ENCODE measurements at regions not wholly inside any gene's neighbourhood (a gene's known extent, or its start where the extent isn't known, plus 50 kb on each side); places are given as distances from the start of the nearest gene placed in this dataset.
"Not testable (repeated sequence)": the region's sequence is repeated elsewhere in the genome, so short reads cannot be mapped to it uniquely, and the experiment has no call there.

GRCh38 chr1:807066-807465, 116.7 kb upstream of the SAMD11 start:
- TF ChIP-seq, protein P1, sequence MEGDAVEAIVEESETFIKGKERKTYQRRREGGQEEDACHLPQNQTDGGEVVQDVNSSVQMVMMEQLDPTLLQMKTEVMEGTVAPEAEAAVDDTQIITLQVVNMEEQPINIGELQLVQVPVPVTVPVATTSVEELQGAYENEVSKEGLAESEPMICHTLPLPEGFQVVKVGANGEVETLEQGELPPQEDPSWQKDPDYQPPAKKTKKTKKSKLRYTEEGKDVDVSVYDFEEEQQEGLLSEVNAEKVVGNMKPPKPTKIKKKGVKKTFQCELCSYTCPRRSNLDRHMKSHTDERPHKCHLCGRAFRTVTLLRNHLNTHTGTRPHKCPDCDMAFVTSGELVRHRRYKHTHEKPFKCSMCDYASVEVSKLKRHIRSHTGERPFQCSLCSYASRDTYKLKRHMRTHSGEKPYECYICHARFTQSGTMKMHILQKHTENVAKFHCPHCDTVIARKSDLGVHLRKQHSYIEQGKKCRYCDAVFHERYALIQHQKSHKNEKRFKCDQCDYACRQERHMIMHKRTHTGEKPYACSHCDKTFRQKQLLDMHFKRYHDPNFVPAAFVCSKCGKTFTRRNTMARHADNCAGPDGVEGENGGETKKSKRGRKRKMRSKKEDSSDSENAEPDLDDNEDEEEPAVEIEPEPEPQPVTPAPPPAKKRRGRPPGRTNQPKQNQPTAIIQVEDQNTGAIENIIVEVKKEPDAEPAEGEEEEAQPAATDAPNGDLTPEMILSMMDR (conservative IDR thresholded peaks at IDR 0.05; ENCODE audit: low read depth in 2 of 2), result not testable (repeated sequence)
- TF ChIP-seq CREB1 (CRISPR knock-in tag; IDR thresholded peaks at IDR 0.05; ENCODE audit: low read depth); STAT1 (IDR thresholded peaks at IDR 0.05; ENCODE audit: unreplicated experiment); ZNF331 (CRISPR knock-in tag; IDR thresholded peaks at IDR 0.05; ENCODE audit: low read depth); EZH2 (IDR thresholded peaks at IDR 0.05; ENCODE audit: low read depth, unreplicated experiment); POLR2AphosphoS5 (IDR thresholded peaks at IDR 0.05; ENCODE audit: low read depth): not testable (repeated sequence)
- TF ChIP-seq, protein P2, sequence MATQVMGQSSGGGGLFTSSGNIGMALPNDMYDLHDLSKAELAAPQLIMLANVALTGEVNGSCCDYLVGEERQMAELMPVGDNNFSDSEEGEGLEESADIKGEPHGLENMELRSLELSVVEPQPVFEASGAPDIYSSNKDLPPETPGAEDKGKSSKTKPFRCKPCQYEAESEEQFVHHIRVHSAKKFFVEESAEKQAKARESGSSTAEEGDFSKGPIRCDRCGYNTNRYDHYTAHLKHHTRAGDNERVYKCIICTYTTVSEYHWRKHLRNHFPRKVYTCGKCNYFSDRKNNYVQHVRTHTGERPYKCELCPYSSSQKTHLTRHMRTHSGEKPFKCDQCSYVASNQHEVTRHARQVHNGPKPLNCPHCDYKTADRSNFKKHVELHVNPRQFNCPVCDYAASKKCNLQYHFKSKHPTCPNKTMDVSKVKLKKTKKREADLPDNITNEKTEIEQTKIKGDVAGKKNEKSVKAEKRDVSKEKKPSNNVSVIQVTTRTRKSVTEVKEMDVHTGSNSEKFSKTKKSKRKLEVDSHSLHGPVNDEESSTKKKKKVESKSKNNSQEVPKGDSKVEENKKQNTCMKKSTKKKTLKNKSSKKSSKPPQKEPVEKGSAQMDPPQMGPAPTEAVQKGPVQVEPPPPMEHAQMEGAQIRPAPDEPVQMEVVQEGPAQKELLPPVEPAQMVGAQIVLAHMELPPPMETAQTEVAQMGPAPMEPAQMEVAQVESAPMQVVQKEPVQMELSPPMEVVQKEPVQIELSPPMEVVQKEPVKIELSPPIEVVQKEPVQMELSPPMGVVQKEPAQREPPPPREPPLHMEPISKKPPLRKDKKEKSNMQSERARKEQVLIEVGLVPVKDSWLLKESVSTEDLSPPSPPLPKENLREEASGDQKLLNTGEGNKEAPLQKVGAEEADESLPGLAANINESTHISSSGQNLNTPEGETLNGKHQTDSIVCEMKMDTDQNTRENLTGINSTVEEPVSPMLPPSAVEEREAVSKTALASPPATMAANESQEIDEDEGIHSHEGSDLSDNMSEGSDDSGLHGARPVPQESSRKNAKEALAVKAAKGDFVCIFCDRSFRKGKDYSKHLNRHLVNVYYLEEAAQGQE (IDR thresholded peaks at IDR 0.05; ENCODE audit: unreplicated experiment), result not testable (repeated sequence)
